ENCODE measurements at regions not wholly inside any gene's neighbourhood (a gene's known extent, or its start where the extent isn't known, plus 50 kb on each side); places are given as distances from the start of the nearest gene placed in this dataset.

- DNase-seq (no peak), FAIRE-seq (no peak)
- Histone ChIP-seq H3K4me3 (ENCODE audit: low read length in 3 of 3) (no peak overlapping the region), H3K27me3 (ENCODE audit: control insufficient read depth, insufficient read depth, low read length) (no peaks in the 10 kb centered on the region), H3K9me3 (ENCODE audit: control insufficient read depth in 2 of 3, insufficient read depth in 1 of 3, low read length in 3 of 3) (no peaks in the 10 kb centered on the region), H3K27ac (ENCODE audit: low read depth in 2 of 2, low read length in 2 of 2) (no peak overlapping the region), H3K4me1 (ENCODE audit: control insufficient read depth in 2 of 3, insufficient read depth in 2 of 3, low read depth in 1 of 3, low read length in 3 of 3) (no peaks in the 10 kb centered on the region), H3K9ac (ENCODE audit: low read length in 3 of 3) (no peak overlapping the region), H3K36me3 (ENCODE audit: control insufficient read depth in 2 of 3, insufficient read depth in 3 of 3, low read length in 3 of 3) (no peaks in the 10 kb centered on the region)
- TF ChIP-seq CTCF (IDR thresholded peaks at IDR 0.05; ENCODE audit: borderline replicate concordance, extremely low read depth, insufficient read depth): no peak
- intact Hi-C loops (cut with DNase I): no loop called here
These were observed 512.7 kb upstream of the FAT1 start for GRCh38 chr4:187236209-187236890.

- DNase-seq: no peak
- intact Hi-C loops (cut with DNase I): no loop called here
- TF ChIP-seq CTCF (IDR thresholded peaks at IDR 0.05; ENCODE audit: borderline replicate concordance, extremely low read depth, insufficient read depth): no peak
These were observed 515.0 kb upstream of the FAT1 start for GRCh38 chr4:187238646-187239045.

GRCh38 chr4:187251896-187252295 is 528.2 kb upstream of the FAT1 start:
- TF ChIP-seq CTCF (IDR thresholded peaks at IDR 0.05; ENCODE audit: borderline replicate concordance, extremely low read depth, insufficient read depth): no peak
- Histone ChIP-seq H3K9me3 (ENCODE audit: control insufficient read depth in 2 of 3, insufficient read depth in 1 of 3, low read length in 3 of 3) (no peaks in the 10 kb centered on the region), H3K27ac (ENCODE audit: low read depth in 2 of 2, low read length in 2 of 2) (no peak overlapping the region), H3K9ac (ENCODE audit: low read length in 3 of 3) (no peak overlapping the region), H3K4me1 (ENCODE audit: control insufficient read depth in 2 of 3, insufficient read depth in 2 of 3, low read depth in 1 of 3, low read length in 3 of 3) (no peaks in the 10 kb centered on the region), H3K36me3 (ENCODE audit: control insufficient read depth in 2 of 3, insufficient read depth in 3 of 3, low read length in 3 of 3) (no peaks in the 10 kb centered on the region), H3K4me3 (ENCODE audit: low read length in 3 of 3) (no peak overlapping the region), H3K27me3 (ENCODE audit: control insufficient read depth, insufficient read depth, low read length) (no peaks in the 10 kb centered on the region)
- intact Hi-C loops (cut with DNase I): no loop called here
- DNase-seq: no peak
- FAIRE-seq: no peak

More at GRCh38 chr4:187238646-187239045, 515.0 kb upstream of the FAT1 start:
- FAIRE-seq: no peak
- no peaks in the 10 kb centered on the region for H3K27me3 ChIP-seq (ENCODE audit: control insufficient read depth, insufficient read depth, low read length)
- no peak overlapping the region for H3K4me3 ChIP-seq (ENCODE audit: low read length in 3 of 3)
- peaks cover 0 to 4% (median 1%) of the 10 kb centered on the region in 3 donors for H3K9me3 ChIP-seq (ENCODE audit: control insufficient read depth in 2 of 3, insufficient read depth in 1 of 3, low read length in 3 of 3)
- H3K27ac ChIP-seq (ENCODE audit: low read depth in 2 of 2, low read length in 2 of 2): no peak overlapping the region
- H3K36me3 ChIP-seq (ENCODE audit: control insufficient read depth in 2 of 3, insufficient read depth in 3 of 3, low read length in 3 of 3): no peaks in the 10 kb centered on the region
- no peak overlapping the region for H3K9ac ChIP-seq (ENCODE audit: low read length in 3 of 3)
- H3K4me1 ChIP-seq (ENCODE audit: control insufficient read depth in 2 of 3, insufficient read depth in 2 of 3, low read depth in 1 of 3, low read length in 3 of 3): no peaks in the 10 kb centered on the region

GRCh38 chr4:187256897-187257296 is 533.2 kb upstream of the FAT1 start:
- Histone ChIP-seq H3K27ac (ENCODE audit: low read depth in 2 of 2, low read length in 2 of 2) (no peak overlapping the region), H3K27me3 (ENCODE audit: control insufficient read depth, insufficient read depth, low read length) (no peaks in the 10 kb centered on the region), H3K4me3 (ENCODE audit: low read length in 3 of 3) (no peak overlapping the region), H3K4me1 (ENCODE audit: control insufficient read depth in 2 of 3, insufficient read depth in 2 of 3, low read depth in 1 of 3, low read length in 3 of 3) (no peaks in the 10 kb centered on the region), H3K36me3 (ENCODE audit: control insufficient read depth in 2 of 3, insufficient read depth in 3 of 3, low read length in 3 of 3) (no peaks in the 10 kb centered on the region), H3K9me3 (ENCODE audit: control insufficient read depth in 2 of 3, insufficient read depth in 1 of 3, low read length in 3 of 3) (no peaks in the 10 kb centered on the region), H3K9ac (ENCODE audit: low read length in 3 of 3) (no peak overlapping the region)
- TF ChIP-seq CTCF (IDR thresholded peaks at IDR 0.05; ENCODE audit: borderline replicate concordance, extremely low read depth, insufficient read depth): no peak
- DNase-seq (no peak), FAIRE-seq (no peak)
- intact Hi-C loops (cut with DNase I): no loop called here

All from kidney (tissue), 13 donors.